ENCODE measurements at regions not wholly inside any gene's neighbourhood (a gene's known extent, or its start where the extent isn't known, plus 50 kb on each side); places are given as distances from the start of the nearest gene placed in this dataset.

GRCh38 chr10:128710798-128711183, 584.6 kb upstream of the MKI67 start (continued):
- TF ChIP-seq ARNT2 (CRISPR knock-in tag; IDR thresholded peaks at IDR 0.05; ENCODE audit: low read depth) (no peak), TMF1 (CRISPR knock-in tag; IDR thresholded peaks at IDR 0.05; ENCODE audit: low read depth) (no peak), IKZF5 (CRISPR knock-in tag; IDR thresholded peaks at IDR 0.05) (no peak), YEATS2 (CRISPR knock-in tag; IDR thresholded peaks at IDR 0.05; ENCODE audit: borderline replicate concordance) (no peak), CBX1 (IDR thresholded peaks at IDR 0.05; ENCODE audit: low read depth) (no peak)

GRCh38 chr10:128711806-128712205, 585.6 kb upstream of the MKI67 start:
- no peak overlapping the region for H3K9ac ChIP-seq (ENCODE audit: insufficient read depth, low read depth, low read length)
- no peak overlapping the region for H3K4me3 ChIP-seq (replicated peaks in 1 of 3; ENCODE audit: insufficient read depth in 1 of 3, low read depth in 2 of 3, low read length in 3 of 3)
- no peaks in the 10 kb centered on the region for H3K36me3 ChIP-seq (replicated peaks in 1 of 2; ENCODE audit: control insufficient read depth in 1 of 2, insufficient read depth in 2 of 2, low read length in 2 of 2)
- H3K27ac ChIP-seq (ENCODE audit: extremely low read length, insufficient read depth, low read length), result no peak overlapping the region
- no peak for DNase-seq (ENCODE audit: low spot score)
- 20% methylated on average over 7 of the region's 9 CpGs for WGBS (ENCODE audit: low lambda C conversion rate)
- CTCF ChIA-PET (ENCODE audit: low intra/inter-chr PET ratio, low total read pairs), result no interaction called here
- H3K79me2 ChIP-seq (ENCODE audit: insufficient read depth, low read length), result no peaks in the 10 kb centered on the region
- no peaks in the 10 kb centered on the region for H3K4me1 ChIP-seq (ENCODE audit: insufficient read depth, low read length)
- H3K4me2 ChIP-seq (ENCODE audit: low read depth, low read length), result no peak overlapping the region
- H3K9me3 ChIP-seq (ENCODE audit: low read length), result no peaks in the 10 kb centered on the region
- FAIRE-seq, result no peak
- no peak for ATAC-seq
- no peaks in the 10 kb centered on the region for H4K20me1 ChIP-seq (ENCODE audit: insufficient read depth, low read length)
- H2AFZ ChIP-seq (ENCODE audit: low read length), result no peak overlapping the region
- in situ Hi-C loops (cut with HindIII; ENCODE audit: extremely low pct_ligation_motif_present, low pct_unique_long_range_greater_than_20kb), result no loop called here
- no TSS peak for BruUV-seq (replicated peaks)
- POLR2A ChIA-PET, result no interaction called here
- peaks cover 6 to 33% of the 10 kb centered on the region in 2 experiments; a peak in 4 of 5 replicates for H3K27me3 ChIP-seq (ENCODE audit: control insufficient read depth in 1 of 2, insufficient read depth in 2 of 2, low read length in 2 of 2)
- intact Hi-C loops (cut with micrococcal nuclease; ENCODE audit: unreplicated experiment), result no loop called here
- TF ChIP-seq HNF1B (CRISPR knock-in tag; IDR thresholded peaks at IDR 0.05) (no peak), IKZF1 (IDR thresholded peaks at IDR 0.05) (no peak), GATA4 (IDR thresholded peaks at IDR 0.05; ENCODE audit: borderline replicate concordance, low read depth) (no peak), ZNF672 (CRISPR knock-in tag; IDR thresholded peaks at IDR 0.05) (no peak), FOXJ3 (CRISPR knock-in tag; IDR thresholded peaks at IDR 0.05; ENCODE audit: borderline replicate concordance) (no peak), FOXP1 (IDR thresholded peaks at IDR 0.05) (no peak), FOXP1 (CRISPR knock-in tag; IDR thresholded peaks at IDR 0.05) (no peak), IRF2 (CRISPR knock-in tag; IDR thresholded peaks at IDR 0.05) (no peak), ZNF34 (CRISPR knock-in tag; IDR thresholded peaks at IDR 0.05; ENCODE audit: borderline replicate concordance) (no peak), THYN1 (CRISPR knock-in tag; IDR thresholded peaks at IDR 0.05; ENCODE audit: borderline replicate concordance, low read depth) (no peak), HNRNPLL (IDR thresholded peaks at IDR 0.05; ENCODE audit: low read depth, low read length, poor library complexity, severe bottlenecking) (no peak), MLXIP (CRISPR knock-in tag; IDR thresholded peaks at IDR 0.05; ENCODE audit: borderline replicate concordance) (no peak), PCBP1 (IDR thresholded peaks at IDR 0.05; ENCODE audit: borderline replicate concordance, low read depth, low read length) (no peak), KLF15 (CRISPR knock-in tag; IDR thresholded peaks at IDR 0.05; ENCODE audit: borderline replicate concordance) (no peak), MIER3 (CRISPR knock-in tag; IDR thresholded peaks at IDR 0.05; ENCODE audit: borderline replicate concordance) (no peak)

Measured in HepG2 (cell line).